Mesenchymal stem cell (in vitro differentiated cells and primary cell): ENCODE measurements at regions not wholly inside any gene's neighbourhood (a gene's known extent, or its start where the extent isn't known, plus 50 kb on each side); places are given as distances from the start of the nearest gene placed in this dataset.
A peak's percentile ranks its signal among the peaks of the same experiment; 100 is the strongest.

Experiments used
- DNase-seq: peaks from one replicate; pipeline ENCODE4 v3.0.0-alpha.2; 2013
- H2AFZ ChIP-seq: one replicate; pipeline ENCODE4 v1.6.1; 2013; ENCODE audit warnings: low read depth, mild to moderate bottlenecking, control low read depth, inconsistent platforms, low read length, moderate library complexity
- H2AK5ac ChIP-seq: 2 replicates; pipeline ENCODE4 v1.6.1; 2013; ENCODE audit warnings: low read length, moderate library complexity, mild to moderate bottlenecking, inconsistent platforms; ENCODE audit not compliant: severe bottlenecking
- H2BK120ac ChIP-seq: one replicate; pipeline ENCODE4 v1.6.1; 2013; ENCODE audit warnings: low read depth, mild to moderate bottlenecking, inconsistent platforms, low read length, moderate library complexity
- H2BK12ac ChIP-seq, 2 experiments: one replicate each; pipeline ENCODE4 v1.6.1; 2013; ENCODE audit warnings: inconsistent platforms in 2 of 2, low read length in 2 of 2, mild to moderate bottlenecking in 2 of 2, moderate library complexity in 2 of 2, control low read depth in 1 of 2
- H2BK15ac ChIP-seq: one replicate; pipeline ENCODE4 v1.6.1; 2013; ENCODE audit warnings: mild to moderate bottlenecking, low read depth, inconsistent platforms; ENCODE audit not compliant: poor library complexity, severe bottlenecking
- H2BK5ac ChIP-seq: 2 replicates; pipeline ENCODE4 v1.6.1; 2013; ENCODE audit warnings: low read depth, mild to moderate bottlenecking, low read length, control low read depth, inconsistent platforms; ENCODE audit not compliant: poor library complexity, severe bottlenecking
- H3K14ac ChIP-seq, 2 experiments: one replicate each; pipeline ENCODE4 v1.6.1; 2013; ENCODE audit warnings: inconsistent platforms in 2 of 2, low read length in 2 of 2, control low read depth in 1 of 2, mild to moderate bottlenecking in 1 of 2, moderate library complexity in 1 of 2
- H3K18ac ChIP-seq, 2 experiments: one replicate each; pipeline ENCODE4 v1.6.1; 2013; ENCODE audit warnings: inconsistent platforms in 2 of 2, low read length in 2 of 2, control low read depth in 1 of 2, low read depth in 1 of 2, mild to moderate bottlenecking in 1 of 2
- H3K23ac ChIP-seq, 2 experiments: one replicate each; pipeline ENCODE4 v1.6.1; 2013; ENCODE audit warnings: inconsistent platforms in 2 of 2, low read length in 2 of 2, mild to moderate bottlenecking in 2 of 2, moderate library complexity in 2 of 2, control low read depth in 1 of 2
- H3K27ac ChIP-seq: 2 replicates; pipeline ENCODE4 v1.5.1; 2013; ENCODE audit warnings: mild to moderate bottlenecking, moderate library complexity, low read length, control low read depth, inconsistent platforms; ENCODE audit not compliant: poor library complexity, severe bottlenecking
- H3K27me3 ChIP-seq, 2 experiments: 2 replicates each; pipeline versions ENCODE4 v1.6.1 to v1.7.0; 2013; ENCODE audit warnings: low read length in 2 of 2, mild to moderate bottlenecking in 2 of 2, moderate library complexity in 2 of 2, control low read depth in 1 of 2, inconsistent platforms in 1 of 2; ENCODE audit not compliant: control insufficient read depth in 1 of 2, insufficient read depth in 1 of 2
- H3K36me3 ChIP-seq, 2 experiments: 2 replicates each; pipeline versions ENCODE4 v1.6.1 to v1.7.0; 2013; ENCODE audit warnings: low read length in 2 of 2, control low read depth in 1 of 2, inconsistent platforms in 1 of 2, low read depth in 1 of 2, mild to moderate bottlenecking in 1 of 2; ENCODE audit not compliant: insufficient read depth in 2 of 2, control insufficient read depth in 1 of 2
- H3K4ac ChIP-seq, 2 experiments: one replicate each; pipeline ENCODE4 v1.6.1; 2013; ENCODE audit warnings: inconsistent platforms in 2 of 2, low read length in 2 of 2, mild to moderate bottlenecking in 2 of 2, moderate library complexity in 2 of 2, control low read depth in 1 of 2, low read depth in 1 of 2
- H3K4me1 ChIP-seq: 2 replicates; pipeline ENCODE4 v1.6.1; 2013; ENCODE audit warnings: low read depth, low read length, control low read depth; ENCODE audit not compliant: control insufficient read depth, insufficient read depth
- H3K4me2 ChIP-seq: 2 replicates; pipeline ENCODE4 v1.6.1; 2013; ENCODE audit warnings: low read length, mild to moderate bottlenecking, inconsistent platforms; ENCODE audit not compliant: poor library complexity, severe bottlenecking
- H3K4me3 ChIP-seq, 2 experiments: 2 replicates each; pipeline versions ENCODE4 v1.5.1 to v1.7.0; 2013; ENCODE audit warnings: low read length in 2 of 2, mild to moderate bottlenecking in 2 of 2, control low read depth in 1 of 2, low read depth in 1 of 2; ENCODE audit not compliant: insufficient read depth in 1 of 2
- H3K79me1 ChIP-seq: replicated peaks from 2 replicates; pipeline ENCODE4 v1.6.1; 2013; ENCODE audit warnings: mild to moderate bottlenecking, control low read depth, low read length, inconsistent platforms; ENCODE audit not compliant: poor library complexity, severe bottlenecking
- H3K9ac ChIP-seq: 2 replicates; pipeline ENCODE4 v1.7.0; 2013; ENCODE audit warnings: mild to moderate bottlenecking, low read length, moderate library complexity
- H3K9me3 ChIP-seq: 2 replicates; pipeline ENCODE4 v1.7.0; 2013; ENCODE audit warnings: mild to moderate bottlenecking, low read length; ENCODE audit not compliant: control insufficient read depth
- H4K8ac ChIP-seq: one replicate; pipeline ENCODE4 v1.6.1; 2013; ENCODE audit warnings: inconsistent platforms, mild to moderate bottlenecking, low read length, moderate library complexity
- H4K91ac ChIP-seq: one replicate; pipeline ENCODE4 v1.6.1; 2013; ENCODE audit warnings: mild to moderate bottlenecking, low read length, inconsistent platforms
- WGBS: methylation state at CpG from one replicate; pipeline ENCODE4 v1.1.7; 2013; ENCODE audit warnings: mixed read lengths; 5-methylcytosine and 5-hydroxymethylcytosine counted together

GRCh38 chr4:56184214-56184613 is 203.1 kb downstream of the AASDH start:
- Histone ChIP-seq H2BK15ac (no peak overlapping the region), H4K91ac (no peak overlapping the region), H2BK5ac (no peak overlapping the region), H3K9me3 (no peaks in the 10 kb centered on the region), H3K23ac (no peak overlapping the region), H4K8ac (no peak overlapping the region), H3K4ac (no peak overlapping the region), H3K4me3 (no peak overlapping the region), H2AK5ac (no peak overlapping the region), H3K4me1 (peaks cover 2% of the 10 kb centered on the region), H3K18ac (no peak overlapping the region), H2BK120ac (no peak overlapping the region), H3K27me3 (no peaks in the 10 kb centered on the region), H3K27ac (no peak overlapping the region), H3K79me1 (no peaks in the 10 kb centered on the region), H3K9ac (no peak overlapping the region), H2BK12ac (no peak overlapping the region), H3K4me2 (no peak overlapping the region), H2AFZ (no peak overlapping the region), H3K14ac (no peak overlapping the region), H3K36me3 (peaks cover 0 to 6% of the 10 kb centered on the region in 2 experiments)
- DNase-seq: no peak
- 80% methylated on average over 5 of the region's 6 CpGs for WGBS

- peak overlapping the region in 1 of 2 experiments; percentile 77 for H3K14ac ChIP-seq
- DNase-seq: peak; percentile 26
- peak overlapping the region; percentile 67 for H2AFZ ChIP-seq
- H2BK120ac ChIP-seq: no peak overlapping the region
- H3K36me3 ChIP-seq: peaks cover 0 to 6% of the 10 kb centered on the region in 2 experiments
- H2BK5ac ChIP-seq: no peak overlapping the region
- no peak overlapping the region for H3K4me3 ChIP-seq
- H3K27ac ChIP-seq: no peak overlapping the region
- no peaks in the 10 kb centered on the region for H3K27me3 ChIP-seq
- peak overlapping the region; percentile 62 for H4K8ac ChIP-seq
- H3K23ac ChIP-seq: no peak overlapping the region
- 92% methylated on average over 10 of the region's 11 CpGs for WGBS
- no peaks in the 10 kb centered on the region for H3K9me3 ChIP-seq
- peak overlapping the region in 1 of 2 experiments; percentile 8 for H2BK12ac ChIP-seq
- no peak overlapping the region for H2BK15ac ChIP-seq
- no peak overlapping the region for H2AK5ac ChIP-seq
- no peak overlapping the region for H3K9ac ChIP-seq
- H4K91ac ChIP-seq: no peak overlapping the region
- peak overlapping the region in 1 of 2 experiments; percentile 77 for H3K18ac ChIP-seq
- H3K4ac ChIP-seq: peak overlapping the region in 1 of 2 experiments; percentile 53
- H3K4me2 ChIP-seq: no peak overlapping the region
- peaks cover 2% of the 10 kb centered on the region for H3K4me1 ChIP-seq
- no peaks in the 10 kb centered on the region for H3K79me1 ChIP-seq
Observed at GRCh38 chr4:56183344-56183959, 203.8 kb downstream of the AASDH start.

GRCh38 chr4:56182356-56182755 is 204.9 kb downstream of the AASDH start:
- Histone ChIP-seq H2AFZ (no peak overlapping the region), H3K4me2 (no peak overlapping the region)

DNA sequence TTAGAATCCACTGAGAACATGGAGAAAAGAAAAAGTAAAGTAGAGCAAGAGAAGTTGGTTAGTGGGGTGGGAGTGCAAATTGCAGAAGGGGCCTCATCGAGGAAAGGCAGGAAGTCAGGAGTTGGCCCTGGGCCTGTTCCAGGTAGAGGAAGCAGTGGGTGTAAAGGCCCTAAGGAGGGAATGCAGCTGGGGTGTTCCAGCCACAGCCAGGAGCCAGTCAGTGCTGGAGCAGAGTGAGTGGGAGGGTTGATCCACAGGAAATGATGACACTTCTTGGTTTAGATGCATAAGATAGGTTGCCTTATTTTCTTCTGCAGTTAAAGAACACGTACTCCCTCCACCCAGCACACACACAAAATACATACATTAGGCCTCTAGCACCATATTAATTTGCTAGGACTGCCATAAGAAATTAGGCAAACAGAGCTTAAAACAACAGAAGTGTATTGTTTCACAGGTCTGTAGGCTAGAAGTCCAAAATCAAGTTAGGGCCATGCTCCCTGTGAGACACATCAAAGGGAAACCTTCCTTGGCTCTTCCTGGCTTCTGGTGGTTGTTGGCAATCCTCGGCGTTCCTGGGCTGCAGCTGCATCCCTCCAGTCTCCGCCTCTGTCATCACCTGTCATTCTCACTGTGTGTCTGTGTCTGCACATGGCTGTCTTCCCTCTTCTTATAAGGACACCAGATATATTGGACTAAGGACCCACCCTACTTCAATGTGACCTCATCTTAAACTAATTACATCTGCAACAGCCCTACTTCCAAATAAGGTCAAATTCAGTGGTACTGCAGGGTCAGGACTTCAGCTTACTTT is 205.9 kb downstream of the AASDH start:
- no peak overlapping the region for H4K8ac ChIP-seq
- no peak overlapping the region for H2AK5ac ChIP-seq
- H2BK5ac ChIP-seq: no peak overlapping the region
- H3K27ac ChIP-seq: no peak overlapping the region
- H3K4me2 ChIP-seq: no peak overlapping the region
- H3K9me3 ChIP-seq: no peaks in the 10 kb centered on the region
- H3K9ac ChIP-seq: no peak overlapping the region
- H3K27me3 ChIP-seq: no peaks in the 10 kb centered on the region
- H3K4me1 ChIP-seq: peaks cover 2% of the 10 kb centered on the region
- no peak overlapping the region for H3K14ac ChIP-seq
- H3K4ac ChIP-seq: no peak overlapping the region
- no peak overlapping the region for H2BK12ac ChIP-seq
- peaks cover 0 to 6% of the 10 kb centered on the region in 2 experiments for H3K36me3 ChIP-seq
- H3K23ac ChIP-seq: no peak overlapping the region
- H3K4me3 ChIP-seq: no peak overlapping the region
- 93% methylated on average over 4 of the region's 5 CpGs for WGBS
- no peak overlapping the region for H2BK120ac ChIP-seq
- no peak overlapping the region for H4K91ac ChIP-seq
- H3K18ac ChIP-seq: no peak overlapping the region
- H2AFZ ChIP-seq: peak overlapping the region; percentile 43
- no peaks in the 10 kb centered on the region for H3K79me1 ChIP-seq
- DNase-seq: no peak
- no peak overlapping the region for H2BK15ac ChIP-seq

More at GRCh38 chr4:56182356-56182755, 204.9 kb downstream of the AASDH start:
- no peaks in the 10 kb centered on the region for H3K27me3 ChIP-seq
- no peaks in the 10 kb centered on the region for H3K9me3 ChIP-seq
- H2BK12ac ChIP-seq: no peak overlapping the region
- H2BK15ac ChIP-seq: no peak overlapping the region
- H3K79me1 ChIP-seq: no peaks in the 10 kb centered on the region
- H3K18ac ChIP-seq: peak overlapping the region in 1 of 2 experiments; percentile 78
- no peak overlapping the region for H2AK5ac ChIP-seq
- no peak overlapping the region for H4K8ac ChIP-seq
- H3K27ac ChIP-seq: no peak overlapping the region
- WGBS: 87% methylated on average over 6 of the region's 6 CpGs
- H3K14ac ChIP-seq: no peak overlapping the region
- H2BK120ac ChIP-seq: no peak overlapping the region
- no peak overlapping the region for H2BK5ac ChIP-seq
- no peak overlapping the region for H3K4me3 ChIP-seq
- H3K36me3 ChIP-seq: peaks cover 0 to 6% of the 10 kb centered on the region in 2 experiments
- no peak overlapping the region for H3K23ac ChIP-seq
- peaks cover 2% of the 10 kb centered on the region for H3K4me1 ChIP-seq
- no peak overlapping the region for H3K9ac ChIP-seq
- H3K4ac ChIP-seq: no peak overlapping the region
- peak overlapping the region; percentile 76 for H4K91ac ChIP-seq
- no peak for DNase-seq
